CD4-positive, alpha-beta T cell treated with Interleukin-10 for 1 hour (primary cell): ENCODE measurements at regions not wholly inside any gene's neighbourhood (a gene's known extent, or its start where the extent isn't known, plus 50 kb on each side); places are given as distances from the start of the nearest gene placed in this dataset.

Experiments used
- DNase-seq: peaks from one replicate; pipeline ENCODE4 v3.0.0-alpha.2; 2020

DNA sequence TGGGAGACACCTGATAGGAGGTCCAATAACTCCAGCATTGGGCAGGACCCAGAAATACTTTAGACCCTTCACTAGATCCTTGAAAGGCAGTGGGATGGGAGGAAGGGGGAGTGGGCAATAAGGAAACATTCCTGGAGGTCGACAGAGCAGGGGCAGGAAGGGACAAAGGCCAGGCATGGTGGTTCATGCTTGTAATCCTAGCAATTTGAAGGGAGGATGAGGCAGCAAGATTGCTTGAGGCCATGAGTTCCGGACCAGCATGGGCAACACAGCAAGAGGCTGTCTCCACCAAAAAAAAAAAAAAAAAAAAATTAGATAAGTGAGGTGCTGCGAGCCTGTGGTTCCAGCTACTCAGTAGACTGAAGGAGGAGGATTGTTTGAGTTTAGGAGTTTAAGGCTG, 134.9 kb downstream of the JCAD start:
- DNase-seq: no peak

DNA sequence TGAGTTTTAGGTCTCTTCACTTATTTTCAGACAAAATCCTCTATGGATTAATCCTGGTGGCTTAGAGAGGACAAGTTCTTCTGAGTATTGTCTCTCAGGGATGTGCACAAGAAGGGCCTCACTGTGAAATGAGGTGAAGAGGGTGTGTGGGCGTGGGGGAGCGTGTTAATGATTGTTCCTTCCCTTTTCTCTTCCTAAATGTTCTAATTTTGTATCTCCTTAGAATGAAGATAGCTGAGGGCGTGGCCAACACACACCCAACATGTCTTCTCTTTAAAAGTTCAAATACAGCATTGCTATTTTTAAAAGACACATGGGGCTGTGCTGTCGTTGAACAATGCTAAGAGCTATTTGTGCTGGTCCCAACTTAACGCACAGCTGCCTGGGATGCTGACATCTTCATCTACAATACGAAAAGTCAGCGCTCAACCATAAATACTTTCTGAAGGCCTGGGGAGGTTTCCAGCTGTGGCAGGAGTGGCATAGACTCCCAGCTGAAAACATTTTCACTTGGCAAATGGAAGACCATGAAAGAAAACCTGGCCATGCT, 135.9 kb downstream of the JCAD start:
- DNase-seq: no peak

DNA sequence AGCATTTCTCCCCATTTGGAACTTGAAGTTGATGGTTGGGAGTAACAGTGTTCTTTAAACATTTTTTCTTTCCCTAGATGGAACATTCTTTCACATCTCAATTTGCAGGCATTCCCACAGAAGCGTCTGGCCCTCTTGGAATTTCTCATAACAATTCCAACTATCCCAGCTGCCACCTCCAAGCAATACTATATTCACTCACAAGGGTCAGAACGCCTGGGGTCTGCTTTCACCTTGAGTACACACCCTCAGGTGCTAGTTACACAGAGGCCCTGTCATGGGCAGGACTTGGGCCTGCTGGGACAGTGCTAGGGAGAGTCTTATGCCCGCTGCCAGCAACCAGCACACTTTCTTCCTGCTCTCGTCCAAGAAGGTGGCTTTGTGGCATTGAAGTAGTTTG, 136.5 kb downstream of the JCAD start:
- DNase-seq: no peak

DNA sequence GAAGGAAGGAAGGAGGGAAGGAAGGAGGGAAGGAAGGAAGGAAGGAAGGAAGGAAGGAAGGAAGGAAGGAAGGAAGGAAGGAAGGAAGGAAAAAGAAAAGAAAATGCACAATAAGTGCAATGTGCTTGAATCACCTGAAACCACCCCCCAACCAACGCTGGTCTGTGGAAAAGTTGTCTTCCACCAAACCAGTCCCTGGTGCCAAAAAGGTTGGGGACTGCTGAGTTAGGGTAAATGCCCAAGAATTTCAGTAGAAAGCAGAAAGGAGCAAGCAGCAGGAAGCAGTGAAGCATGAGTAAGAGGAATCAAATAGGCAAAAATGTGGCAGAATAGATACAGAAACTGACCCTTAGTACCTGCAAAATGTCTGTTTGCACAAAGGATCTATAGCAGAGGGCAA, 137.2 kb downstream of the JCAD start:
- no peak for DNase-seq

DNA sequence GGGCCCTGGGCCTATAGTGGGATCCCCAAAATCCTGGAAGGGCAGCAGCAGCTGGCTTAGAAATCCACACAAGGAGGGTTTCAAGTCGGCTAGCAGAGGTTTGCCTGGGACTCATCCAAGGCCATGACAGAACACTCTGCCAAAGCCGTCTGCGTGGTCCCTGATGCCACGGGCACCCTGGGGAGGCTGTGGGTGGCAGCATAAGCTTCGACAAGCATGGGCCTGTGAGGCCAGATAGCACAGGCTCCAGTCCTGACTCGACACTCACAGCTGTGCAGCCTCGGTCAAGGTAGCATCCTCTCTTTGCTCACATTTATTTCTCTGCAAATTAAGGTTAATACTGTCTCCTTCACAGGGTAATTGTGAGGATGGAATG, 138.3 kb downstream of the JCAD start:
- DNase-seq: no peak

DNA sequence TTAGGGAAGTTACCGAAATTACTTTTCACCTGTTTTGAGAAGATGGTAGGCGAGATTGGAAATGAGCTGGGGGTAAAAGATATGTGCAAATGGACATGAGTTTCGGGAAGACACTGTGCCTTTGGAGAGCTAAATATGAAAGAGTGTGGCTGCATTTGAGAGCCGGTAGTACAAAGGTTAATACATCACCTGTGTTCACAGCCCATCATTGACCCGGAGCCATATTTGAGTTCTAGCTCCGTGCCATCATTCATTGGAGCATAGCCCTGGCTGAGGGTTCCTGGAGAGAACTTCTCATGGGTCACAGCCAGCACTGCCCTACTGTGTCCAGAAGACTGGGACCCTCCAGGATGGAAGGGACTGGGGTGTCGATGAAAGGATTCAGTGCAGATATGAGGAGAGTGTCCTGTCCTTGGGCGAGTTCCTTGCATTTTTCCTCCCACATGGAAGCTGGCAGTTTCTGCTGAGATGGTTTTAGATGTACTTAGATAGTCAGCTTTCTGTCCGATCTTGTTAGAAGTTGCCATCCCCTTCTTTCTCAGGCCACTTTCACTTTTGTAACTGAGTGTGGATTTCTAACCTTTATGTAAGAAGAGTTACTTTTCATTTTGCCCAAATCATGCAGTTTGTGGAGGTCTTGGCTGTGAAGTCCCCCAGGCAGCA, 138.8 kb downstream of the JCAD start:
- DNase-seq: no peak

DNA sequence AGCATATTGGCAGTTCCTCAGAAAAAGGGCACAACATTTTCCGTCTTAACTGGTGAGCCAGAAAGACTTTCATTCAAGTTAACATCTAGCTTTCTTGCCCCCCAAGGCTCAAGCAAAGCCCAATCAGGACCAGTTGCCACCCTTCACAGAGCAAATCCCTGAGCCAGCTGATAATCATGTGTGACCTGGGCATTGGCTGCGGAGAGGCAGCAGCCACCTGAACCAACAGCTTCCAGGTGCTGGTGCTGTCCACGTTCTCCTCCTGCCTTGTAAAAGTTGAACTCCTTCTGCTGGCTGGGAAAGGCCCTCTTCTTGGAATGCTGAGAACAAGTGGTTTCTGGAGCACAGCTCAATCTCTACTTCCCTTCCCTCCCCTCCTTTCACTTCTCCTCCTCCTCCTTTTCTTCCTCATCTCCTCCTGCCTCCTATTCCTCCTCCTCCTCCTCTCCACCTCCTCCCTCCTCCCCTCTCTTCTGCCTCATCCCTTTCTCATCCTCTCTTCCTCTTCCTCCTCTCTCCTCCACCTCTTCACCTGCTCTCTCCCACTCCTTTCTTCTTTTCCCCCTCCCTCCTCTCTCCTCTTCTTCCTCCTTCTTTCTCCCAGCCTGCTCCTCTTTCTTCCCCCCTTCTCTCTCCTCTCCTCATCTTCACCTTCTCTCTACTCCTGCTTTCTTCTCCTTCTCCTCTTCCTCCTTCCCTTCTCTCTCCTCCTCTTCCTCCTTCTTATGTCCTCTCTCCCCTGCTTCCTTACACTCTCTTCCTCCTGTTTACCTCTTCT, 140.6 kb downstream of the JCAD start:
- no peak for DNase-seq

DNA sequence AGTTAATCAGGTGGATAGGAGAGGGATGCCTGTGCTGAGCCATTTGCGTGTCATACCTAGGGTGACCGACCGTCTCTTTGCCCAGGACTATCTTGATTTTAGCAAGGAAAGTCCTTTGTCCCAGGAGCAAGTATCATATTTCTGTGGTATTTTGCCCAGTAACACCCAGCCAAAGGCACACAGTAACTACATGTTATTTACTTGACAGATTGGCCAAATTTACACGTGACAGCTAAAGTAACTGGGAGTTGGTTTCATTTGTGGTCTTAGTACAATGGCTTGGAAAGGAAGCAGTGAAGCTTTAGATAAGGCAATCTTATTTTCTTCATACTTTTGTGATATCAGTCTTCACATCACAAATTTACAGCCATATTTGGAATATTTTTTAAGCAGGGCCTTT, 142.1 kb downstream of the JCAD start:
- no peak for DNase-seq

DNA sequence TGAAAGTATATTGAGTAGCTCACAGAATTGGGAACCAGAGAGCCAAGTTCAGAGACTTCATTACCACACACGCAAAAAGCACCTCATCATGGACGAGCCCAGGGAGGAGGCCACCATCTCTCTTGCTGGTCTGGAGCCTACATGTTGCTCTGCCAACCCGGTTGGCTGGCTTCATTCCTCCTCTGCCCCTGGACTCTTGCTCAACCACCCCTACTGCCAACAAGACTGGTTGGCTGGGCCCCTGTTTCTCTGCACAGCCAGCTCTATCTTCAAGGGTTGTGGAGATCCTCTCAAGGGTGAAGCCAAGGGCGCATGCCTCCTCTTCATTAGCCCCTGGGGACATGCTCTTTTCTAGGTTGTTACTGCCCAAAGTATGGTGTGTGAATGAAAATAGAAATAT, 142.7 kb downstream of the JCAD start:
- no peak for DNase-seq

DNA sequence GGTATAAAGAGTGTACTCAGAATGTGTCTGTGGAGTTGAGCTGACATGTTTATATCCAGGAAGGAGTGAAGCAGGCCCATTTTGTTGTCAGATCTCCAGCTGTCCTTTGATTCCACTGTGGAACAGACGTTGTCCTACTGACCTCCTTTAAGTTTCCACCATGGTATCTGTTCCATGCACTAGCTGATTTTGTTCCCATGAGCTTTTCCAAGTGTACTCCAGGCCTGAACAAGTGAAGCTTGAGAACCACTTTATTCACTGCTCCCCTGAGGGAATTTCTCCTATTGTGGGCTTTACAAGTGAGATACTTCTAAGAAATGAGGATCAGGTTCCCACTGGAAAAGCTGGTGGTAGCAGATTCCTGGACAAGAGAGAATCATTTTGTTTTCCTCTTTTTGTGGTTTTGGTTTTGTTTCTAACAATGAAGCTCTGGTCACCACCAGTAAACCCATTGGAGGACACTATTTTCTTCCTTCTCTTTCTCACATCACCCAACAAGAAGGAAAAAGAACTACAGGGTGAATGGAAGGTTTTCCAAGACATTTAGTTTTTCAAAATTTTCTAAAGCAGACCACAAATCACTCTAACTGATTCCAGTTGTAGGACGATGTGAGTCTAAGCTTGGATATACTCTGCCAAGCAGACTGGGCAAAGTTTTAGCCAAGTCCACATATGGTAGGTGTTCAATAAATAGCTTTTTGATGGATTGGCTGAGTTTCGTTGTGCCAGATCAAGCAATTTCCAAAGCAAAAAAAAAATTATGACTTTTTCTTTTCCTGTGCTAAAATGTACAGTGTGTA, 144.2 kb downstream of the JCAD start:
- DNase-seq: no peak

DNA sequence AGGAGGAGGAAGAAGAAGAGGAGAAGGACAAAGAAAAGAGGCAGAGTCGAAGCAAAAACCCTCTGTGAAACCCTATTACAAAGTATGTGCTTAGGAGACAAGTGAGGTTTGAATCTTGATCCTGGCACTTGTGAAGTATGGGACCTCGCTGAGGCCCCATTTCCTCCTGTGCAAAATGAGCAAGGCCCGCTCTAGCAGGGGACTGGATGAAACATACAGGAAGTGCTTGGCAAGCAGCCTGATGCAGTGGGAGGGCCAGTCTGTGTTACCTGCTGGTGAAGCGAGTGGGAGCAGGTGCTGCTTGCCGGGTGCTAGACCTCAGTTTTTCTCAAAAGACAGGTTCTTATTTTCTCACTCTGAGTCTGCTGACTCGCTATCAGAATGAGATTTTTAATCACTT, 150.4 kb downstream of the JCAD start:
- no peak for DNase-seq

DNA sequence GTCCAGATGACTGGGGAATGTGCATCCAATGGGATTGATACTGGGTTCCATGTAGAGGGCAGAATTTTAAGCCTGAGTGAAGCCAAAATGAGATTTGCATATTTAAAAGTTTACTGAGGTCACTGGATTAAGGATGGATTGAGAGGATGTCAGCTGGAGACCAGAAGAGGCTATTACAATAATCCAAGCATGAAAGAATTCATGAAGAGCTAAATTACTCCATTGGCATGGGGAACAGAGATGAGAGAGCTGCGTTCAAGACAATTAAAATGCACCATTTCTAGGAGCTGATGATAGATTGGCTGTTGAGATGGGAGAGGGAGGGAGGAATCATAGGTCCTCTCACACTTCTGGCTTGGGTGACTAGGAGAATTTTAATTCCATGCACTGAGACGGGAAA, 158.5 kb downstream of the JCAD start:
- no peak for DNase-seq

DNA sequence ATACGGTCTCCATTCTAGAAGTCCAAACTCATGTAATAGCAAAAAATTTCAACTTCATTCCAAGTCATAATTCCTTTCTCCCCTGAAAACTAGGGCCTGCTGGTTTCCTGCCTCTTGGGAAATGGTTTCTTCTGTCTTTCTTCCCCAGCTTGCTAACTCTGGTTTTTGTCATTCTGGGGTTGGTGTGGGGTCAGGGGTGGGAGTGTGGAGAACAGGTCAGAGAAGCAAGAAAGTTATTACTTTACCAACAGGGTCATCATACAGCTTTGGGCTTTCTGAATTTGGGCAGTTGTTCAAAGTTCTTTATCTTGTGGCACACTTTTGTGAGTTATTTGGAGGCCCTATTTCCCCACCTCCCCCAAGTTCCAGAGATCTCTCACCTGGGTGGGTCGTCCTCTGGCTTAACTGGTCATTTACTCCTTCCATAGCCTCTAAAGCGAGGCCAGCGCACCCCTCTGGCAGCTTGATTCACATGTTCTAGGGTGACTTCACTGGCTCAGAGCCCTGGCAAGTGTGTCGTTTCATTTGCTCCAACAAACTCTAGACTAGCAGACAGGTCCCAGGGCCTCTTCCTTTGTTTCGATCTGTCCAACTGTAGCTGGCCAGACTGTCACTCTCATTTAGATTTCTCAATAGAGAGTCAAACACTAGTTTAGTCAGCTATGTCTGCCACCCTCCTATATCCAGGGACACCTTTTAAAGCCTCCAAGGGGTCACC, 161.2 kb downstream of the JCAD start:
- DNase-seq: no peak

DNA sequence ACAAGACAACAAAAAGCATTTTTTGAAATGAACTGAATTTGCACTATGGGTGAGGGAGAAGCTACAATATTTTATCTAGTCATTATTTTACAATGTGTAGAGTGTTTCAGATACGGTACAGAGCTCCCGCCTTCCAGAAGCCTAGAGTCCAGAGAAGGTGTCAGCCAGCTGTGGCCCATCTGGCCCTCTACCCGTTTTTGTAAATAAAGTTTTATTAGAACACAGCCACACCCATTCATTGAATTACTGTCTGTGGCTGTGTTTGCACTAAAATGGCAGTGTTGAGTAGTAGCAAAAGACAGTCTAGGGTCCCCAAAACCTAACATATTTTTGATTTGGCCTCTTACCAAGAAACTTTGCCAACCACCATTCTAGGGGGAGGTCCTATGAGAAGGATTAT, 162.0 kb downstream of the JCAD start:
- no peak for DNase-seq

DNA sequence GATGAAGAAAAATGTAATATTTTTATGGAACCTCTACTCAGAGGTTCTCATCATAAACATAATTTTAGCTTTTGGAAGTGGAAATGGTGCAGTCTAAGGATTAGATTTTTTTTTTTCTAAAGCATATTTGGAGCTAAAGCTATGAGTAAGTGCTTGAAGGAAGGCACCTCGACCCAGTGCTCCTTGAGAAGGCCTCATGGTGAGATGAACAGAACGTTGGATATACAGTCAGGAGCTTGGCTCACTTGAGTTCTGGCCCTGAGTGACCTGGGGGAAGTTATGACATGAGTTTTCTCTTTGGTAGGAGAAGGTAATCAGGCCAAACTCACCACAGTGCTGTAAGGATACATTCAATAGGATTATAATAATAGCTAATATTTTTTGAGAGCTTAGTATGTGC, 163.3 kb downstream of the JCAD start:
- DNase-seq: no peak

DNA sequence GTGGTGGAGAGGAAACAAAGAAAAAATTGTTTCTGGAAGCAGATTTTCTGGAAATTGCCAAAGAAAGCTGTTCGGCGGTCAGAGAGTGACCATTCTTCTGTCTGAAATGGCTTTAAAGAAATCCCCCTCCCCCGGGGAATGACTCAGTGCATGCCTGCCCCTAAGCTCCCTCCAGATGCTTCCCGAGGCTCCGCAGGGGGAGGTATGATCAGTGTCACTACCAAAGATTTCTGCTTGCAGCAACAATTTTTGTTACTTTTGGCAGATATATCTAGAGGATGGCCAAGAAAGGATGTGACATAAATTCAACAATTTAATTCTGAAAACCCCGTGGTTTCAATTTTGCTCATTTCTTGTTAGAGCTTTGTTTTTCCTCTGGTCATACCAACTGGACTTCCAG, 163.9 kb downstream of the JCAD start:
- DNase-seq: no peak

DNA sequence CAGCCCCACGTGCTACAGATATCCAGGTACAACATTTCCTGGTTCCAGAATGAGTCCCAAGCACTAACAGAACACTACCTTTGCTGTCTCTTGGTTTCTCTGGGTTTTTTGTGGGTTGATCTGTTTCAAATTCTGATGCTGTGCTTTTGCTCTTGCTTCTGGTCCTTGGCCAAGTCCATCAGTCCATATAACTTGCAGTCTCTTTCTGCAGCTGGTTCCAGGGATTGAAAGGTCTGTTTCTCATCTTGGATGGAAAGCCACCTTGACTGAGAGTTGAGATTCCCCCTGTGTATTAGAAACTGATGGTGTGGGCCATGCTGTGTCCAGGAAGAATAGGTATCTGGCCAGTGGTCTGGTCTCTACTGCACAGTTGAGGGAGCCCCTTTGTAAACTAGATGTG, 171.1 kb downstream of the JCAD start:
- no peak for DNase-seq

DNA sequence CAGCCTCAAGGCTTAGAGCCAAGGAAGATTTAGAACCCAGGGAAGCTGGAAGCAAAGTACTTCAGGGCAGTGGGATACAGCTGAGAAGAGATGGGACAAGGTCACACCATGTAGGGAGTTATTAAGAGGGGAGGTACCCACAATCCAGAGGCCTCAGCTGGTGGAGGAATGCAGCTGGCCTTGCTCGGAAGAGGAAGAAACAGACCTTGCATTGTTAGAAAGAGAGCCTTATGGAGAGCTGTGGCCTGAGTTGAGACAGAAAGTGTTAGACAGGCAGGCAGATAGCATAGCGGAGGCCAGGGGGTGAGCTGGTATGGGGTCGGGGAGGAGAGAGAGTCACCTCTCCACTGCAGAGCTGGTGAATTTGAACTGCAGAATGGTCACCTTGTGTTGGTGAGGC, 173.1 kb downstream of the JCAD start:
- DNase-seq: no peak

DNA sequence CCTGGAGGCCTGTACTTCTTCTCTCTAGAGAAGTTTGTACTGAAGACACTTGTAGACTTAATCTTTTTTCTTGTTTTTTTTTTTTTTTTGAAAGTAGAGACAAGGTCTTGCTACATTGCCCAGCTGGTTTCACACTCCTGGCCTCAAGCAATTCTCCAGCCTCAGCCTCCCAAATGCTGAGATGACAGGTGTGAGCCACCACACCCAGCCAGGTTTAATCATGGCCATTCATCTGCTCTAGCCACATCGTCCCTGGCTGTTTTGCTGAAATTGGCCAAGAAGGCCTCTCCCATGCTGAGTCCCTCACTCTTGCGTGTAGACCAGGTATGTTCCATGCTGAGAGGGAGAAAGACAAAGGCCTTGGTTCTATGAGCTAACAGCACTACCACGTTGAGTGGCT, 176.2 kb downstream of the JCAD start:
- DNase-seq: no peak

DNA sequence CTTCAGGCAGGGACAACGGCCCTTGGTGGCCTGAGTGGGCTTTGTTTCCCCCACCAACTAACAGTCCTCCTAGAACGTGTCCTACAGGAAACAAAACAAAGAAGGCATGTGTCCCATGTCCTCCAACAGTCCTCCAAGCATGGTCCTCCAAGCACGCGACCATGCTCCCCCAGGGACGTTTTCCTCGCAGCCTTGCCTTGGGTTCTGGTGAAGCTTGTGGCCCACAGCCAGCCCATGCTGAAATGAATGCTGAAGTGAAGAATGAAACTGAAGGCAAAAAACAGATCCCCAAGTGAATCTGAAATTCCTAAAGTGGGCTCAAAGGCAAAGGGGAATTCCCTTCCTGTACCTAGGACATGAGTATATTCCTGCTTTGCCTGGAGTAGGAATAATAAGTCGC, 176.6 kb downstream of the JCAD start:
- no peak for DNase-seq

DNA sequence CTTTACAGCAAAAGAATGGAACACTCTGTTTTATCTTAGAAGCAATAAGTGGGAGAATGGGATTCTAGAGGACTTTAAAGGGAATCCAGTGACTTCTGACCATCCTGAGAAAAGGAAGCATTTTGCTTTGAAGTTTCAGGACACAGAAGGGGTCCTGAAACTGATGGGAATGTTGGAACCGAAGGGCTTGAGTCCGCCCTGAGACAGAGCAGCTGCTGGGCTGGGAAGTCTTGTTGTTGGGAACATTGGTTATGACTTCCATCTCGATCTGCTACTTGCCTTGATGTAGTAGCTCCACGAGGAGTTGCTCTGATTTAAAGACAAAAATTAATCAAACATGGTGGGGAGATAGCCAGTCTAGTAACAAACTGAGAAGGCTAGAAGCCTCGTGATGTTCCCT, 177.6 kb downstream of the JCAD start:
- no peak for DNase-seq

DNA sequence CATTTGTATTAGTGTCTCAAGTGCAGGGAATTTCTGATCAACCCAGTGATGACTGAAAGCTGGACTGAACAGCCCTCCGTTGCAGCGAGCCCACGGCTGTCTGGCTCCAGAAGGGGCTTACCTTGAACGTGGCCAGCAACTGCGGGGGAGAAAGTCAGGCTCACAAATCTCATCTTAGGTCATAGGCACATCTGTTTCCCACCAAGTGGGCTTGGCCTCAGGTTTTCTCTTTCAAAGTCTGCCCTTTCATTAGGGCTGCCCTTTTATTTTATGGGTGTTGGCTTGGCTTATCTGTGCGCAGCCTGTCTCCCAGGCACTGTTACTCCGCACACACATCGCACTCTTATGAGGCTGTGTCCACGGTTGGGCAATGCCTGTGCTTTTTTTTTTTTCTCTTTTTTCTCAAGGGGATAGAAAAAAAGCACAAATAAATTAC, 178.0 kb downstream of the JCAD start:
- DNase-seq: no peak

DNA sequence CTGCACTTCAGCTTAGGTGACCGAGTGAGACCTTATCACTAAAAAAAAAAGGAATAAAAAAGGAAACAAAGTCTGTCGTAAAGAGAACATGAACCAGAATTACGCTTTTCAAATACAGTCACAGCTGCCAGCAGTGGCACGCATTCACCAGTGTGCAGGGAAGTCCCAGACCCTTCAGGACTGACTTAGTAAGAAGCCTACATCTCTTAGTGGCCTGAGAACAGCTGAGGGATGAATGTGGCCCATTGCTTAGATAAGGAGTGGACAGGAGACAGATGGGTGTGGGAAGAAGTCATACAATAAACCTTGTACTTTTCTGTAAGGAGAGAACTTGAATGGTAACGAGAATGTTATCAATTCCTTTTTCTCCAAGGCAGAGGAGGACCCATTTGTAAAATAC, 178.5 kb downstream of the JCAD start:
- no peak for DNase-seq
